ENCODE measurements at regions not wholly inside any gene's neighbourhood (a gene's known extent, or its start where the extent isn't known, plus 50 kb on each side); places are given as distances from the start of the nearest gene placed in this dataset.

DNA sequence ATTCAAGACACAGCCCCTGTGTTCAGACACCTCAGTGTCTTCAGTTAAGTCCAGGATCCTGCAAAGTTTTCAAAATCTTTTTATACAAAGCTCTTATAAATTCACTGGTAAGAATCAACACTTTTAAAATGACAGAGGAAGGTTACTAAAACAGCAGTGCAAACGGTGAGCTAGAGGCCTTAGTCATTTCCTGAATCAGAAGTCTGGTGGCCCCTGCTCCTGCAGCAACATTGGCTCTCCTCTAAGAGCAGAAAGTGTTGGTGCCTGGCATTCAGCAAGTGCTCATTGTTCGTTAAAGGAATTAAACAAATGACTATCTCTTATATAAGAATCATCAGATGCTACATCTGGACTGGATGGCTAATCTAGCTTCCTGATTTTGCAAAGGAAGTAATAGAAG, 282.9 kb downstream of the PTGER3 start:
- TF ChIP-seq, protein P1, sequence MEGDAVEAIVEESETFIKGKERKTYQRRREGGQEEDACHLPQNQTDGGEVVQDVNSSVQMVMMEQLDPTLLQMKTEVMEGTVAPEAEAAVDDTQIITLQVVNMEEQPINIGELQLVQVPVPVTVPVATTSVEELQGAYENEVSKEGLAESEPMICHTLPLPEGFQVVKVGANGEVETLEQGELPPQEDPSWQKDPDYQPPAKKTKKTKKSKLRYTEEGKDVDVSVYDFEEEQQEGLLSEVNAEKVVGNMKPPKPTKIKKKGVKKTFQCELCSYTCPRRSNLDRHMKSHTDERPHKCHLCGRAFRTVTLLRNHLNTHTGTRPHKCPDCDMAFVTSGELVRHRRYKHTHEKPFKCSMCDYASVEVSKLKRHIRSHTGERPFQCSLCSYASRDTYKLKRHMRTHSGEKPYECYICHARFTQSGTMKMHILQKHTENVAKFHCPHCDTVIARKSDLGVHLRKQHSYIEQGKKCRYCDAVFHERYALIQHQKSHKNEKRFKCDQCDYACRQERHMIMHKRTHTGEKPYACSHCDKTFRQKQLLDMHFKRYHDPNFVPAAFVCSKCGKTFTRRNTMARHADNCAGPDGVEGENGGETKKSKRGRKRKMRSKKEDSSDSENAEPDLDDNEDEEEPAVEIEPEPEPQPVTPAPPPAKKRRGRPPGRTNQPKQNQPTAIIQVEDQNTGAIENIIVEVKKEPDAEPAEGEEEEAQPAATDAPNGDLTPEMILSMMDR (IDR thresholded peaks at IDR 0.05; ENCODE audit: insufficient read depth, low read length, poor library complexity, severe bottlenecking): no peak
- no peaks in the 10 kb centered on the region for H3K36me3 ChIP-seq (ENCODE audit: control insufficient read depth, insufficient read depth, low read length)
- no peak for DNase-seq (ENCODE audit: extremely low read depth, insufficient read length)
- no peaks in the 10 kb centered on the region for H3K27me3 ChIP-seq (replicated peaks; ENCODE audit: control insufficient read depth, insufficient read depth, low read length)
- no peak overlapping the region for H3K4me3 ChIP-seq (replicated peaks; ENCODE audit: low read depth, low read length)

DNA sequence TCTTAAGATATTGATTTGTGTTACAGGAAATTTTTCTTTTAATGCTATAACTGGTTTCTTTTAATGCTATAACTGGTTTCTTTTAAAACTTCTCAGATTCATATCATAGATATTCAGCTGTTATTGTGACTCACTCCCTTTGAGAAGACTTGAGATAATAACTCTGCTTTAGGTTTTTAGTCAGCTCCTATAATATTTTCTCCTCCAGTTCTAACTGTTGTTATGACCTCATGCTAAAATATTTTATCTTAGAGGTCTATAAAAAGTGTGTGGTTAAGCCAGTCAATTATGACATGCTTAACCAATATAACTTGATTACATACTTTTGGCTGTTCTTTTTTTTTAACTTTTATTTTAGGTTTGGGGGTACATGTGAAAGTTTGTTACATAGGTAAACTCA, 280.2 kb downstream of the PTGER3 start:
- no peaks in the 10 kb centered on the region for H3K36me3 ChIP-seq (ENCODE audit: control insufficient read depth, insufficient read depth, low read length)
- H3K27me3 ChIP-seq (replicated peaks; ENCODE audit: control insufficient read depth, insufficient read depth, low read length): no peaks in the 10 kb centered on the region
- no peak overlapping the region for H3K4me3 ChIP-seq (replicated peaks; ENCODE audit: low read depth, low read length)
- DNase-seq (ENCODE audit: extremely low read depth, insufficient read length): no peak
- TF ChIP-seq, protein P1 (IDR thresholded peaks at IDR 0.05; ENCODE audit: insufficient read depth, low read length, poor library complexity, severe bottlenecking): no peak

DNA sequence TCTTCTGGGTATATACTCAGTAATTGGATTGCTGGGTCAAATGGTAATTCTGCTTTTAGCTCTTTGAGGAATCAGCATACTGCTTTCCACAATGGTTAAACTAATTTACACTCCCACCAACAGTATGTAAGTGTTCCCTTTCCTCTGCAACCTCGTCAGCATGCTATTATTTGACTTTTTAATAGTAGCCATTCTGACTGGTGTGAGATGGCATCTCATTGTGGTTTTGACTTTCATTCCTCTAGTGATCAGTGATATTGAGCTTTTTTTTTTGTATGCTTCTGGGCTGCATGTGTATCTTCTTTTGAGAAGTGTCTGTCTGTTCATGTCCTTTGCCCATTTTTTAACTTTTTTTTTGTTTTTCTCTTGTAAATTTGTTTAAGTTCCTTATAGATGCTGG, 279.4 kb downstream of the PTGER3 start:
- Histone ChIP-seq H3K27me3 (replicated peaks; ENCODE audit: control insufficient read depth, insufficient read depth, low read length) (no peaks in the 10 kb centered on the region), H3K36me3 (ENCODE audit: control insufficient read depth, insufficient read depth, low read length) (no peaks in the 10 kb centered on the region)
- TF ChIP-seq, protein P1 (IDR thresholded peaks at IDR 0.05; ENCODE audit: insufficient read depth, low read length, poor library complexity, severe bottlenecking): no peak

DNA sequence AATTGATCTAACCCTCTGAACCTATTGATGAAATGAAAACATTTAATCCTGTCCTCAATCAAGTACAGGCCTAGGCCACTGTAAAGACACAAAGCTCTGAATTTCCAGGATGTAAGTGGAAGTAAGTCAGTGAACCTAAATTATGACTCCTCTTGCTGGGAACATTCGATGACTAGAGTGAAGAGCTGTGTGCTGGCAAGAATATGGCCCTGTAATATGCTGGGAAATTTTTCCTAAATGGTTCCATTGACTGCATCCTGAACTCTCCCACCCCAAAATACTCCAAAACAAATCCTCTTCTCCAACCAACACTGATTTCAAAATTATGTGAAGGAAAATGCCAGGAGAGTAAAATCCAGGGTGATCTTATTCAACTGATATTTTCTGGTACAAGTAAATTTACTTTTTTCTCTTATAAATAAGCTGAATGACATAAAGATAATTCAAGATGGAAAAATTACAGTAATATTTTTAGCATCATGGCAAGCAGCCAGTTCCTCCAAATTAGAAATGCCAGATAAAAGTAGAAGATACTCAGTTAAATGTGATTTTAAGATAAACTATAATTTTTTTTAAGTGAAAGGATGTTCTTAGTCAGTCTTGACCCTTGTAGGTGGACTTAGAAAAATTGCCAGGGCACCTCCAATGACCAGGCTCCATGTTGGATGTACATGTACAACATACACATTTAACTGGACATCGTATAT, 269.4 kb downstream of the PTGER3 start:
- TF ChIP-seq, protein P1 (IDR thresholded peaks at IDR 0.05; ENCODE audit: insufficient read depth, low read length, poor library complexity, severe bottlenecking): no peak
- Histone ChIP-seq H3K36me3 (ENCODE audit: control insufficient read depth, insufficient read depth, low read length) (no peaks in the 10 kb centered on the region), H3K27me3 (replicated peaks; ENCODE audit: control insufficient read depth, insufficient read depth, low read length) (no peaks in the 10 kb centered on the region), H3K4me3 (replicated peaks; ENCODE audit: low read depth, low read length) (no peak overlapping the region)
- DNase-seq (ENCODE audit: extremely low read depth, insufficient read length): no peak

More for the DNA sequence above, 279.4 kb downstream of the PTGER3 start:
- no peak overlapping the region for H3K4me3 ChIP-seq (replicated peaks; ENCODE audit: low read depth, low read length)
- DNase-seq (ENCODE audit: extremely low read depth, insufficient read length): no peak

DNA sequence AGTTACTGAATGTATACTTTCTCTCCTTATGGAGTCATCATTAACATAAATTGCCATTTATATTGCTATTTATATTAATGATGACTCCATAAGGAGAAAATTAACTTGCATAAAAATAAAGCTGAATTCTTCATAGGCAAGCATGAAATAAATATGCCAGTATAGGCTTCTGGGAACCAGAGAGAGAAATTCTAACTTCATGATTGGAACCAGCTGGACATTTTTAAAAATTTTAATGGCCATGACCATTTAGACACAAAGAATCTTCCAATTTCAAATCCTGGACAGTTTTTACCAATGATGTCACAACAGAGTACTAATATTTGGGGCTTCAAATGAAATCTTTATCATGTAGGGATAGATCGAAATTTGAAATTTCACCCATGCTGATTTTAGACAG, 268.7 kb downstream of the PTGER3 start:
- TF ChIP-seq, protein P1 (IDR thresholded peaks at IDR 0.05; ENCODE audit: insufficient read depth, low read length, poor library complexity, severe bottlenecking): no peak
- no peak for DNase-seq (ENCODE audit: extremely low read depth, insufficient read length)
- Histone ChIP-seq H3K27me3 (replicated peaks; ENCODE audit: control insufficient read depth, insufficient read depth, low read length) (no peaks in the 10 kb centered on the region), H3K36me3 (ENCODE audit: control insufficient read depth, insufficient read depth, low read length) (no peaks in the 10 kb centered on the region), H3K4me3 (replicated peaks; ENCODE audit: low read depth, low read length) (no peak overlapping the region)

DNA sequence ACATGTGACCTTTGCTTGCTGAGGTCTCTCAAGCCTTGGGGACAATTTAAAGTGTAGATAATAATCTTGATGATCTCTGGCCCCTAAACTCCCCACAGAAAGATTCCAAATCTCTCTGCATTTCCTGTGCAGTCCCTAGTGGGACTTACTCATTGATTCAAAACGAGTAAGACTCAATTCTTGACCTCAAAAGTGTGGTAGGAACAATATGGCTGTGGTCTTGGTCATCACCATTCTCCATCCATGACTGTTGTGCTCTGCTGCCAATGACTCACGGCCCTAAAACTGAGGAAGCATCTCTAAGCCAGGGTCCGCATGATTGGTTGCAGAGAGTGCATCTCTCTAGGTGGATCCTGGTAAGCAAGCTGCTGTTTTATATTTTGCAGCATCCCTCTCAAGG, 268.0 kb downstream of the PTGER3 start:
- Histone ChIP-seq H3K27me3 (replicated peaks; ENCODE audit: control insufficient read depth, insufficient read depth, low read length) (no peaks in the 10 kb centered on the region), H3K36me3 (ENCODE audit: control insufficient read depth, insufficient read depth, low read length) (no peaks in the 10 kb centered on the region), H3K4me3 (replicated peaks; ENCODE audit: low read depth, low read length) (no peak overlapping the region)
- no peak for DNase-seq (ENCODE audit: extremely low read depth, insufficient read length)
- TF ChIP-seq, protein P1 (IDR thresholded peaks at IDR 0.05; ENCODE audit: insufficient read depth, low read length, poor library complexity, severe bottlenecking): no peak
